Natural killer cell (primary cell): ENCODE measurements at regions not wholly inside any gene's neighbourhood (a gene's known extent, or its start where the extent isn't known, plus 50 kb on each side); places are given as distances from the start of the nearest gene placed in this dataset.
A peak's percentile ranks its signal among the peaks of the same experiment; 100 is the strongest.
"Not testable (repeated sequence)": the region's sequence is repeated elsewhere in the genome, so short reads cannot be mapped to it uniquely, and the experiment has no call there.

ENCODE experiments used
- ATAC-seq, 3 donors: fragments of 150-1000 bp in 2 of 3; fragments of 200-7000 bp in 1 of 3; cut with Tn5 transposase; 1 replicate in 1 of 3; 2 replicates in 2 of 3; pipeline ENCODE4 v1.10.0; 2021; ENCODE audit warnings: mild to moderate bottlenecking in 2 of 3, moderate library complexity in 2 of 3
- DNase-seq, 2 donors: peaks; one replicate each; pipeline versions ENCODE4 v3.0.0 to v3.0.0-alpha.2; 2013 to 2021; ENCODE audit warnings: mixed read lengths in 1 of 2
- H3K27ac ChIP-seq: one replicate; pipeline ENCODE4 v1.5.1; 2013; ENCODE audit warnings: mild to moderate bottlenecking, low read length
- H3K27me3 ChIP-seq: one replicate; pipeline ENCODE4 v1.6.1; 2013; ENCODE audit warnings: low read length; ENCODE audit not compliant: control insufficient read depth, insufficient read depth
- H3K36me3 ChIP-seq: one replicate; pipeline ENCODE4 v1.6.1; 2013; ENCODE audit warnings: low read length; ENCODE audit not compliant: control insufficient read depth, insufficient read depth
- H3K4me1 ChIP-seq: one replicate; pipeline ENCODE4 v1.6.1; 2013; ENCODE audit warnings: low read length; ENCODE audit not compliant: control insufficient read depth, insufficient read depth
- H3K4me3 ChIP-seq: one replicate; pipeline ENCODE4 v1.5.1; 2013; ENCODE audit warnings: low read length
- H3K9me3 ChIP-seq: one replicate; pipeline ENCODE4 v1.6.1; 2013; ENCODE audit warnings: low read length; ENCODE audit not compliant: control insufficient read depth, insufficient read depth
- H3K27ac Mint-ChIP-seq, 2 donors: one replicate each; pipeline ENCODE4 v1.8.0; 2022; ENCODE audit warnings: mild to moderate bottlenecking in 2 of 2, mixed read lengths in 2 of 2, moderate library complexity in 1 of 2
- H3K27me3 Mint-ChIP-seq, 2 donors: one replicate each; pipeline ENCODE4 v1.8.0; 2022; ENCODE audit warnings: low read depth in 2 of 2, mixed read lengths in 2 of 2
- H3K36me3 Mint-ChIP-seq: one replicate; pipeline ENCODE4 v1.8.0; 2022; ENCODE audit warnings: mixed read lengths
- H3K4me1 Mint-ChIP-seq, 2 donors: one replicate each; pipeline ENCODE4 v1.8.0; 2022; ENCODE audit warnings: mixed read lengths in 2 of 2
- H3K4me3 Mint-ChIP-seq: one replicate; pipeline ENCODE4 v1.8.0; 2022; ENCODE audit warnings: mild to moderate bottlenecking, moderate library complexity, mixed read lengths
- H3K9me3 Mint-ChIP-seq, 2 donors: one replicate each; pipeline ENCODE4 v1.8.0; 2022; ENCODE audit warnings: mixed read lengths in 2 of 2
- WGBS: methylation state at CpG from one replicate; pipeline ENCODE4 v1.1.7; 2013; ENCODE audit warnings: missing lambda C conversion rate; ENCODE audit not compliant: insufficient coverage; 5-methylcytosine and 5-hydroxymethylcytosine counted together
- intact Hi-C: fragments of 100-400 bp; cut with micrococcal nuclease; formaldehyde crosslinking; loops from one replicate; pipeline ENCODE4 v1.14.2; 2022

DNA sequence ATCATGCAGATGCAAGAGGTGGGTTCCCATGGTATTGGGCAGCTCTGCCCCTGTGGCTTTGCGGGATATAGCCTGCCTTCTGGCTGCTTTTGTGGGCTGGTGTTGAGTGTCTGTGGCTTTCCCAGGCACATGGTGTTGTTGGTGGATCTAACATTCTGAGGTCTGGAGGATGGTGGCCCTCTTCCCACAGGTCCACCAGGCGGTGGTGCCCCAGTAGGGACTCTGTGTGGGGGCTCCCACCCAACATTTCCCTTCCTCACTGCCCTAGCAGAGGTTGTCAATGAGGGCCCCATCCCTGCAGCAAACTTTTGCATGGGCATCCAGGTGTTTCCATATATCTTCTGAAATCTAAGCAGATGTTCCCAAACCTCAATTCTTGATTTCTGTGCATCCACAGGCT, 420.5 kb upstream of the TPTE start:
- ATAC-seq, H3K27ac Mint-ChIP-seq, H3K4me1 ChIP-seq, H3K4me3 ChIP-seq, H3K9me3 ChIP-seq, H3K27ac ChIP-seq, H3K27me3 Mint-ChIP-seq, H3K36me3 ChIP-seq, DNase-seq, H3K36me3 Mint-ChIP-seq, H3K9me3 Mint-ChIP-seq, H3K4me1 Mint-ChIP-seq, H3K4me3 Mint-ChIP-seq, H3K27me3 ChIP-seq, intact Hi-C loops: not testable (repeated sequence)
- 38% methylated on average over 1 of the region's 2 CpGs for WGBS

DNA sequence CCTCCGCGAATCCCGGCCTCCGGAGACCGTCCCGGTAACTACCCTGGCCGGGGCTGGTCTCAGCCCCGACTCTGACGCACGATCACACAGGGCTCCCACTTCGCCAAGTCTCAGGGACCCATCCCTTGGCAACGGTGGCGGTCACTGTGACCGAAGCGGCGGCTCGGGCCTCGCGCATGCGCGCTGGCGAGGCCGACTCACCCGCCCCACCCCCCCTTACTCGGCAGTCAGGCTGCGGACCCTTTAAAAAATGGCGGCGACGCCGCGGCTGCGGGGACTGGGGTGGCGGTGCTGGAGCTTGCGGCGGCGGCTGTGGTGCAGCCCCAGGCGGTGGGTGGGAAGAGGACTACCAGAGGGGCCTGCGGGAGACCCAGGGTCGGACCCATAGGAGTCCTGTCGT, 402.0 kb upstream of the TPTE start:
- H3K9me3 Mint-ChIP-seq, H3K4me3 Mint-ChIP-seq, H3K4me3 ChIP-seq, H3K27me3 Mint-ChIP-seq, ATAC-seq, H3K36me3 ChIP-seq, DNase-seq, H3K4me1 Mint-ChIP-seq, intact Hi-C loops, H3K27ac ChIP-seq, H3K27ac Mint-ChIP-seq, H3K4me1 ChIP-seq, H3K36me3 Mint-ChIP-seq, H3K27me3 ChIP-seq: not testable (repeated sequence)
- H3K9me3 ChIP-seq = peaks cover 15% of the 10 kb centered on the region
- WGBS = 74% methylated on average over 25 of the region's 40 CpGs

DNA sequence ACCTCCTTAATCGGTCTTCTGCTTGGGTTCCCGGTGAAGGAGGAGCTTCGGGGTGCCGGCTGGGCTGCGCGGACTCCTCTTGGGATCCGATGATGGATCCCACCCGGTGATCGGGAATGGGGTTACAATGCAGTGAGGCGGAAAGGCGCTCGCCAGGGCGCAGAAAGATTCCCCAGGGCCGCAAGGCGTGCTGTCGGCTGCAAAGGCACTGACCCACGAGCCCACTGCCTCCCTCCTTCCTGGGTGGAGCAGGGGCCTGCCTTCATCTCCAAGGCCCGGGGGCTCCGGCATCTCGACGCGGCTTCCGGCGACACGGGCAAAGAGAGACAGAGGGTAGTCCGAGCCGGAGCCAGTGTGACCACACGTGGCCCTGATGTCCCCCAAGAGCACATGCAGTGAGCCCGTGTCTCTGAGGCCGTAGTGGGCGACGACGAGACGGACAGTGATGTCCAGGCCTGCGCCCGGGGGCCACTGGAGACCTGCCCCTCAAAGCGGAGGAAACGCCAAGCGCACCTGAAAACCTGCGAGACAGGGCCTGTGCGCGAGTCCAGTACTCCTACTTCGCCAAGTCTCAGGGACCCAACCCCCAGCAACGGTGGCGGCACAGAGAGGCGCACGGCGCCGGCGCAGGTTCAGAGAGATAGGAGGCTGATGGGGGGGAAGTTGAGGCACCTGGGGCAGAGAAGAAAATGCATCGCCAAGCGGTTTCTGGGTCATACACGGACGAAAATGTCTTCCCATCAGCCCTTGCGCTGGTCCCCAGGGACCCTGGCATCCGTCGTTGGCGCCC, 401.4 kb upstream of the TPTE start:
- H3K27ac Mint-ChIP-seq, H3K9me3 Mint-ChIP-seq, H3K36me3 Mint-ChIP-seq, ATAC-seq, intact Hi-C loops, H3K27me3 Mint-ChIP-seq, H3K36me3 ChIP-seq, H3K4me1 ChIP-seq, H3K4me1 Mint-ChIP-seq, H3K4me3 ChIP-seq, H3K27me3 ChIP-seq, H3K27ac ChIP-seq, H3K4me3 Mint-ChIP-seq, DNase-seq: not testable (repeated sequence)
- WGBS = 85% methylated on average over 42 of the region's 58 CpGs
- H3K9me3 ChIP-seq = peaks cover 15% of the 10 kb centered on the region

DNA sequence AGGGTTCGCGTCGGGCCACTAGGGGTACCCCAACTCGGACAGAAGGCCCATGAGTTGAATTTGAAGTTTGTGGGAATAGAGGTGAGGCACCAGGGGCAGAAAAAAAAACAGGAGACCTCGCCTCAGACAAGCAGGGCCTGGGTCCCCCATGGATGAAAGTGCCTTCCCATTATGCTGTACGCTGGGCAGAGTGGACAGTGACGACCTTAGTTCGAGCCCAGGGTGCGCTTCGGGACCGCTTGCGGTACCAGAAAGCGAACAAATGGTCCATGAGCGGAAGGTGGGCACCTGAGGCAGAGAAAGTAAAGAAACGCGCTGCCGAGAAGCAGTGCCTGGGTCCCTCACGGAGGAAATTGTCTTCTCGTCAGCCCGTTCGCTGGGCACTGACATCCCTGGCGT, 400.8 kb upstream of the TPTE start:
- intact Hi-C loops, ATAC-seq, H3K9me3 Mint-ChIP-seq, DNase-seq, H3K36me3 ChIP-seq, H3K4me1 ChIP-seq, H3K36me3 Mint-ChIP-seq, H3K27me3 ChIP-seq, H3K4me3 Mint-ChIP-seq, H3K4me3 ChIP-seq, H3K27ac ChIP-seq, H3K27me3 Mint-ChIP-seq, H3K4me1 Mint-ChIP-seq, H3K27ac Mint-ChIP-seq: not testable (repeated sequence)
- 79% methylated on average over 9 of the region's 22 CpGs for WGBS
- H3K9me3 ChIP-seq = peaks cover 15% of the 10 kb centered on the region

DNA sequence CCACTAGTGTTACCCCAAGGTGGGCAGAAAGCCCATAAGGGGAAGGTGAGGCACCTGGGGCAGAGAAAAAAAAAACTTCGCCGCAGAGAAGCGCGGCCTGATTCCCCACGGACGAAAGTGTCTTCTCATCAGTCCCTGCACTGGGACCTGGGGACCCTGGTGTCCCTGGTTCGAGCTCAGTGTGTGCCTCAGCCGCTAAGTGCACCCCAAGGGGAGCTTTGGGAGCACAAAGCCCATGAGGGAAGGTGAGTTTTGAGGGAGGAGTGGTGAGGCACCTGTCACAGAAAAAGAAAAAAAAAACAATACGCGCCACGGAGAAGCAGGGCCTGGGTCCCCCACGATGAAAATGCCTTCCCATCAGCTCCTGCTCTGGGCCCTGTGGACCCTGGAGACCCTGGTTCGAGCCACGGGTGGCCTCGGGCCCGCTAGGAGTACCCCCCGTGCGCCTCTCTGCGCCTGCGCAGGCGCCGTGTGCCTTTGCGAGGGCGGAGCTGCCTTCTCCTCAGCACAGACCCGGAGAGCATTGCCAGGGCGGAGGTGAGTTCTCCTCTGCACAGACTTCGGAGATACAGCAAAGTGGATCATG, 400.3 kb upstream of the TPTE start:
- H3K9me3 ChIP-seq = peaks cover 15% of the 10 kb centered on the region
- DNase-seq, intact Hi-C loops, ATAC-seq, H3K36me3 Mint-ChIP-seq, H3K27me3 ChIP-seq, H3K4me1 Mint-ChIP-seq, H3K36me3 ChIP-seq, H3K27ac ChIP-seq, H3K4me3 ChIP-seq, H3K27me3 Mint-ChIP-seq, H3K4me1 ChIP-seq, H3K4me3 Mint-ChIP-seq, H3K9me3 Mint-ChIP-seq, H3K27ac Mint-ChIP-seq: not testable (repeated sequence)
- WGBS = 67% methylated on average over 4 of the region's 27 CpGs

DNA sequence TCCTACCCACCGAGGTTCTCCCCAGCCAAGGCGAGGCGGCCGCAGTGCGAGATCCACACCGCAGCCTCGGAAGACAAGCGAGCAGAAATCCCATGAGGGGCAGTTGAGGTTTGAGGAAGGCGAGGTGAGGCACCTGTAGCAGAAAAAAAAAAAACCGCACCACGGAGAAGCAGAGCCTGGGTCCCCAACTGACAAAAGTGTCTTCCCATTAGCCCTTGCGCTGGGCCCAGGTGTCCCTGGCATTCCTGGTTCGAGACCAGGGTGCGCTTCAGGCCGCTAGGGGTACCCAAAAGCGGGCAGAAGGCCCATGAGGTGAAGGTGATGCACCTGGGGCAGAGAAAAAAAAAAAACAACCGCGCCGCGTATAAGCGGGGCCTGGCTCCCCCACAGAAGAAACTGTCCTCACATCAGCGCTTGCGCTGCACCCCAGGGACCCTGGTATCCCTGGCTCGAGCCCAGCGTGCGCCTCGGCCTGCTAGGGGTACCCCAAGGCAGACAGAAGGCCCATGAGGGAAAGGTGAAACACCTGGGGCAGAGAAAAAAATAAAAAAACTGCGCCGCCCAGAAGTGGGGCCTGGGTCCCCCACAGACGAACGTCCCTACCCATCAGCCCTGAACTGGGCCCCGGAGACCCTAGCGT, 399.4 kb upstream of the TPTE start:
- intact Hi-C loops, H3K4me3 Mint-ChIP-seq, H3K27ac Mint-ChIP-seq, H3K4me3 ChIP-seq, H3K9me3 Mint-ChIP-seq, DNase-seq, ATAC-seq, H3K4me1 ChIP-seq, H3K27me3 ChIP-seq, H3K27ac ChIP-seq, H3K36me3 Mint-ChIP-seq, H3K27me3 Mint-ChIP-seq, H3K36me3 ChIP-seq, H3K4me1 Mint-ChIP-seq: not testable (repeated sequence)
- 69% methylated on average over 13 of the region's 33 CpGs for WGBS
- peaks cover 15% of the 10 kb centered on the region for H3K9me3 ChIP-seq

DNA sequence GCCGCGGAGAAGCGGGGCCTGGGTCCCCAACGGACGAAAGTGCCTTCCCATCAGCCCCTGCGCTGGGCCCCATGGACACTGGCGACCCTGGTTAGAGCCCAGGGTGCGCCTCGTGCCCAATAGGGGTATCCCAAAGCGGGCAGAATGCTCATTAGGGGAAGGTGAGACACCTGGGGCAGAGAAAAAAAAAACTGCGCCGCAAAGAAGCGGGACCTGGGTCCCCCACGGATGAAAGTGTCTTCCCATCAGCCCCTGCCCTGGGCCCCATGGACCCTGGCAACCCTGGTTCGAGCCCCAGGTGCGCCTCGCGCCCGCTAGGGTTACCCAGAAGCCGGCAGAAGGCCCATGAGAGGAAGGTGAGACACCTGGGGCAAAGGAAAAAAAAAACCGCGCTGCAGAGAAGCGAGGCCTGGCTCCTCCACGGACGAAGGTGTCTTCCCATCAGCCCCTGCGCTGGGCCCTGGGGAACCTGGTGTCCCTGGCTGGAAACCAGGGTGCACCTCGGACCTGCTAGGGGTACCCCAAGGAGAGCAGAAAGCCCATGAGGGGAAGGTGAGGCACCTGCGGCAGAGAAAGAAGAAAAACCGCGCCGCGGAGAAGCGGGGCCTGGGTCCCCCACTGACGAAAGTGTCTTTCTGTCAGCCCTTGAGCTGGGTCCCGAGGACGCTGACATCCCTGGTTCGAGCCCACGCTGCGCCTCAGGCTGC, 398.4 kb upstream of the TPTE start:
- H3K27me3 ChIP-seq, H3K4me1 ChIP-seq, H3K4me1 Mint-ChIP-seq, H3K4me3 ChIP-seq, H3K4me3 Mint-ChIP-seq, H3K9me3 Mint-ChIP-seq, intact Hi-C loops, H3K27ac Mint-ChIP-seq, H3K36me3 ChIP-seq, H3K36me3 Mint-ChIP-seq, ATAC-seq, H3K27me3 Mint-ChIP-seq, H3K27ac ChIP-seq: not testable (repeated sequence)
- WGBS = 61% methylated on average over 13 of the region's 39 CpGs
- DNase-seq = peak in 1 of 2 donors; percentile 1
- H3K9me3 ChIP-seq = peaks cover 15% of the 10 kb centered on the region
